ENCODE measurements at regions not wholly inside any gene's neighbourhood (a gene's known extent, or its start where the extent isn't known, plus 50 kb on each side); places are given as distances from the start of the nearest gene placed in this dataset.

GRCh38 chr5:147085409-147085808 lies 149.4 kb upstream of the STK32A start:
- H3K36me3 ChIP-seq, result no peaks in the 10 kb centered on the region
- TF ChIP-seq POLR2A (IDR thresholded peaks at IDR 0.05), result no peak
- TF ChIP-seq, protein P1, sequence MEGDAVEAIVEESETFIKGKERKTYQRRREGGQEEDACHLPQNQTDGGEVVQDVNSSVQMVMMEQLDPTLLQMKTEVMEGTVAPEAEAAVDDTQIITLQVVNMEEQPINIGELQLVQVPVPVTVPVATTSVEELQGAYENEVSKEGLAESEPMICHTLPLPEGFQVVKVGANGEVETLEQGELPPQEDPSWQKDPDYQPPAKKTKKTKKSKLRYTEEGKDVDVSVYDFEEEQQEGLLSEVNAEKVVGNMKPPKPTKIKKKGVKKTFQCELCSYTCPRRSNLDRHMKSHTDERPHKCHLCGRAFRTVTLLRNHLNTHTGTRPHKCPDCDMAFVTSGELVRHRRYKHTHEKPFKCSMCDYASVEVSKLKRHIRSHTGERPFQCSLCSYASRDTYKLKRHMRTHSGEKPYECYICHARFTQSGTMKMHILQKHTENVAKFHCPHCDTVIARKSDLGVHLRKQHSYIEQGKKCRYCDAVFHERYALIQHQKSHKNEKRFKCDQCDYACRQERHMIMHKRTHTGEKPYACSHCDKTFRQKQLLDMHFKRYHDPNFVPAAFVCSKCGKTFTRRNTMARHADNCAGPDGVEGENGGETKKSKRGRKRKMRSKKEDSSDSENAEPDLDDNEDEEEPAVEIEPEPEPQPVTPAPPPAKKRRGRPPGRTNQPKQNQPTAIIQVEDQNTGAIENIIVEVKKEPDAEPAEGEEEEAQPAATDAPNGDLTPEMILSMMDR (IDR thresholded peaks at IDR 0.05), result no peak
- no peaks in the 10 kb centered on the region for H3K27me3 ChIP-seq
- intact Hi-C loops (cut with DNase I), result no loop called here
- H3K9me3 ChIP-seq, result peaks cover 0 to 4% (median 0%) of the 10 kb centered on the region in 12 donors
- H3K27ac ChIP-seq, result no peak overlapping the region
- no peaks in the 10 kb centered on the region for H3K4me1 ChIP-seq
- DNase-seq, result no peak
- ATAC-seq, result no peak
- no peak overlapping the region for H3K4me3 ChIP-seq
- 71 to 80% (median 75%) methylated on average over 7 of the region's 7 CpGs for WGBS, 4 donors

GRCh38 chr5:147092044-147092443 lies 142.8 kb upstream of the STK32A start:
- TF ChIP-seq, protein P1 (IDR thresholded peaks at IDR 0.05), result no peak
- no peak for TF ChIP-seq POLR2A (IDR thresholded peaks at IDR 0.05)
- intact Hi-C loops (cut with DNase I), result loop anchor here in 2 of 10 donors (10.0 kb wide), 2 partner anchors 93 to 103 kb away; no protein-coding TSS in a partner anchor
- peaks cover 0 to 17% (median 0%) of the 10 kb centered on the region in 9 donors for H3K27me3 ChIP-seq
- no peaks in the 10 kb centered on the region for H3K36me3 ChIP-seq
- no peaks in the 10 kb centered on the region for H3K4me1 ChIP-seq
- DNase-seq (no peak), ATAC-seq (no peak)
- H3K27ac ChIP-seq, result no peak overlapping the region
- peaks cover 0 to 4% (median 0%) of the 10 kb centered on the region in 12 donors for H3K9me3 ChIP-seq
- no peak overlapping the region for H3K4me3 ChIP-seq
- WGBS, 4 donors, result 38 to 59% (median 45%) methylated on average over 2 of the region's 2 CpGs

DNA sequence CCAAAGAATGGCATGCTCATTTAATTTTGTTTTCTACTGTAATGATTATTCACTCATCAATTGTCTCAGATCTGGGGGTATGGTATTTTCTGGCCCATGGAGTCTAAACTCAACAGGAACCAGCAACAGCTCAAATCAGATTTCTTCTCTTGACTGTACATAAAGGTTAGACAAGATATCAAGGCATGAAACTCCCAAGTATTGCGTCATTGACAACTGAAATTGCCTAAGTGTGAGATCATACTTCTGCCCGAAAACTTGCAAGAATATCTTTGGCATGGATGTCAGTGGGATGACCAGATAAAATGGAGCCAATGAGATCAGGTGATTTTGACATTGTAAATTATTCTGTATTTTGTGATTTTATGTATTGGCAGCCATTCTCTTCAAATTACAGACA lies 141.7 kb upstream of the STK32A start:
- 41 to 62% (median 43%) methylated on average over 2 of the region's 2 CpGs for WGBS, 4 donors
- no peak overlapping the region for H3K4me3 ChIP-seq
- no peaks in the 10 kb centered on the region for H3K9me3 ChIP-seq
- intact Hi-C loops (cut with DNase I), result loop anchor here in 2 of 10 donors (10.0 kb wide), 2 partner anchors 92 to 102 kb away; no protein-coding TSS in a partner anchor
- H3K27ac ChIP-seq, result no peak overlapping the region
- H3K27me3 ChIP-seq, result peaks cover 0 to 17% (median 0%) of the 10 kb centered on the region in 9 donors
- peaks cover 0 to 5% (median 2%) of the 10 kb centered on the region in 12 donors for H3K4me1 ChIP-seq
- no peak for DNase-seq
- H3K36me3 ChIP-seq, result no peaks in the 10 kb centered on the region
- no peak for ATAC-seq
- TF ChIP-seq, protein P1 (IDR thresholded peaks at IDR 0.05), result no peak
- no peak for TF ChIP-seq POLR2A (IDR thresholded peaks at IDR 0.05)

GRCh38 chr5:147095740-147096139 lies 139.1 kb upstream of the STK32A start:
- Histone ChIP-seq H3K4me1 (peaks cover 0 to 11% (median 5%) of the 10 kb centered on the region in 12 donors), H3K9me3 (no peaks in the 10 kb centered on the region), H3K36me3 (no peaks in the 10 kb centered on the region), H3K27ac (no peak overlapping the region), H3K4me3 (no peak overlapping the region), H3K27me3 (peaks cover 0 to 17% (median 0%) of the 10 kb centered on the region in 9 donors)
- DNase-seq, result no peak
- intact Hi-C loops (cut with DNase I), result loop anchor here in 3 of 10 donors (5.0 to 10.0 kb wide), 3 partner anchors 89 to 99 kb away; no protein-coding TSS in a partner anchor
- no peak for ATAC-seq
- TF ChIP-seq, protein P1 (IDR thresholded peaks at IDR 0.05), result no peak
- no peak for TF ChIP-seq POLR2A (IDR thresholded peaks at IDR 0.05)
- 49 to 62% (median 58%) methylated on average over 2 of the region's 2 CpGs for whole genome bisulfite sequencing, 4 donors
